PC-3 (cell line): ENCODE measurements at regions not wholly inside any gene's neighbourhood (a gene's known extent, or its start where the extent isn't known, plus 50 kb on each side); places are given as distances from the start of the nearest gene placed in this dataset.
"Not testable (repeated sequence)": the region's sequence is repeated elsewhere in the genome, so short reads cannot be mapped to it uniquely, and the experiment has no call there.

ENCODE experiments used
- ATAC-seq: fragments of 200-7000 bp; cut with Tn5 transposase; 2 replicates; pipeline ENCODE4 v1.9.1; 2020; ENCODE audit warnings: mild to moderate bottlenecking, moderate library complexity
- BruUV-seq: library from RNA; stranded (reverse); fragments of 400-500 nt; replicated peaks from 2 replicates; lab custom pipeline; 2021; lab: Mats Ljungman, UMichigan
- CTCF ChIA-PET: fragments of 300-600 bp; sonication (Branson Sonifier 250); formaldehyde crosslinking; loops from one replicate; lab custom pipeline; 2022; ENCODE audit warnings: antibody characterized with exemption; lab: Charles Lee
- POLR2A ChIA-PET: fragments of 300-600 bp; sonication (Branson Sonifier 250); formaldehyde crosslinking; loops from one replicate; lab custom pipeline; 2022; ENCODE audit warnings: antibody characterized with exemption; ENCODE audit not compliant: unreplicated experiment; lab: Charles Lee
- DNase-seq: peaks from one replicate; pipeline ENCODE4 v3.0.0-alpha.2; 2015
- H2AFZ ChIP-seq: fragments of 300-600 bp; sonication (generic); 2 replicates; pipeline ENCODE4 v1.6.0; 2016; ENCODE audit warnings: antibody characterized with exemption, low read length
- H3F3A ChIP-seq: fragments of 300-600 bp; sonication (generic); one replicate; pipeline ENCODE4 v1.6.0; 2017; ENCODE audit warnings: antibody characterized with exemption, low read length, control low read depth, mild to moderate bottlenecking; ENCODE audit not compliant: unreplicated experiment
- H3K27ac ChIP-seq: fragments of 300-600 bp; sonication (generic); 2 replicates; pipeline ENCODE4 v1.5.1; 2016; ENCODE audit warnings: mild to moderate bottlenecking, low read length
- H3K27me3 ChIP-seq: fragments of 300-600 bp; sonication (generic); 2 replicates; pipeline ENCODE4 v1.6.1; 2016; ENCODE audit warnings: low read length, mixed read lengths
- H3K36me3 ChIP-seq: fragments of 300-600 bp; sonication (generic); 2 replicates; pipeline ENCODE4 v1.6.1; 2016; ENCODE audit warnings: low read depth, mixed run types, low read length, mixed read lengths
- H3K4me1 ChIP-seq: fragments of 300-600 bp; sonication (generic); 2 replicates; pipeline ENCODE4 v1.5.1; 2016; ENCODE audit warnings: low read length; ENCODE audit not compliant: insufficient read depth
- H3K4me2 ChIP-seq: fragments of 300-600 bp; sonication (generic); 2 replicates; pipeline ENCODE4 v1.6.0; 2016; ENCODE audit warnings: low read length
- H3K4me3 ChIP-seq: fragments of 300-600 bp; sonication (generic); 2 replicates; pipeline ENCODE4 v1.5.1; 2016; ENCODE audit warnings: mild to moderate bottlenecking, low read length, mixed read lengths
- H3K79me2 ChIP-seq: fragments of 300-600 bp; sonication (generic); 2 replicates; pipeline ENCODE4 v1.6.1; 2017; ENCODE audit warnings: low read length, mixed read lengths
- H3K9ac ChIP-seq: fragments of 300-600 bp; sonication (generic); 2 replicates; pipeline ENCODE4 v1.6.0; 2016; ENCODE audit warnings: mild to moderate bottlenecking, low read length
- H3K9me2 ChIP-seq: fragments of 300-600 bp; sonication (generic); replicated peaks from 2 replicates; pipeline ENCODE4 v1.6.1; 2016; ENCODE audit warnings: mixed run types, low read length, mixed read lengths
- H3K9me3 ChIP-seq: fragments of 300-600 bp; sonication (generic); 2 replicates; pipeline ENCODE4 v1.6.1; 2016; ENCODE audit warnings: low read length, mixed read lengths
- H4K20me1 ChIP-seq: fragments of 300-600 bp; sonication (generic); 2 replicates; pipeline ENCODE4 v1.6.1; 2016; ENCODE audit warnings: low read length, mixed read lengths
- EZH2 ChIP-seq: fragments of 300-600 bp; sonication (generic); IDR thresholded peaks from one replicate; pipeline ENCODE4 v1.6.1; 2017; ENCODE audit warnings: antibody characterized with exemption, mild to moderate bottlenecking, low read length; ENCODE audit not compliant: unreplicated experiment
- EZH2phosphoT487 ChIP-seq: fragments of 300-600 bp; sonication (generic); IDR thresholded peaks from 2 replicates; pipeline ENCODE4 v1.6.1; 2018; ENCODE audit warnings: mild to moderate bottlenecking, antibody characterized with exemption, low read length, borderline replicate concordance
- intact Hi-C: fragments of 100-400 bp; cut with micrococcal nuclease; formaldehyde crosslinking; loops from 2 replicates; pipeline ENCODE4 v1.9.0; 2023
- TF ChIP-seq, protein P1 (sequence below): fragments of 300-600 bp; sonication (generic); conservative IDR thresholded peaks from 2 replicates; pipeline ENCODE4 v1.5.1; 2017; ENCODE audit warnings: antibody characterized with exemption, low read depth, mild to moderate bottlenecking, low read length

DNA sequence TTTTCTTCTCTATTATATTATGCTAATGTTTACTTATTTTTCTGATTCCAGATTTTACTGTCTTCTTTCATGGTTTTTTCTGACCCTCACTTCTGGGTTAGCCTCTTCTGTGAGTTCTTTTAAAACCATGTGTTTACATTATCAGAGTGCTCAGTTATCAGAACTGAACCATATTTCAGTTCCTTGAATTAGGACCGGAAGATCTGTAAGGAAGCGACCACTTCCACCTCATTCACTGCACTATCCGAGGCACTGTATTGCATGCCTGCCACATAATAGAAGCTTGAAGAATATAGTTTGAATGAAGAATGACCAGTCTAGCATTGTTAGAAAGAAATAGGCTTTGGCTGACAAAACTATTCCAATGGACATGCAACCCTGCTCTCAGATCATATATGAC, 281.0 kb upstream of the DEPDC1 start:
- H3K9me3 ChIP-seq, result no peaks in the 10 kb centered on the region
- no peak for ATAC-seq
- ChIA-PET POLR2A (no interaction called here), CTCF (no interaction called here)
- H3K9me2 ChIP-seq, result no peaks in the 10 kb centered on the region
- H3K4me1 ChIP-seq, result no peaks in the 10 kb centered on the region
- intact Hi-C loops, result no loop called here
- DNase-seq, result no peak
- H2AFZ ChIP-seq, result no peak overlapping the region
- TF ChIP-seq EZH2phosphoT487, result no peak
- TF ChIP-seq, protein P1, sequence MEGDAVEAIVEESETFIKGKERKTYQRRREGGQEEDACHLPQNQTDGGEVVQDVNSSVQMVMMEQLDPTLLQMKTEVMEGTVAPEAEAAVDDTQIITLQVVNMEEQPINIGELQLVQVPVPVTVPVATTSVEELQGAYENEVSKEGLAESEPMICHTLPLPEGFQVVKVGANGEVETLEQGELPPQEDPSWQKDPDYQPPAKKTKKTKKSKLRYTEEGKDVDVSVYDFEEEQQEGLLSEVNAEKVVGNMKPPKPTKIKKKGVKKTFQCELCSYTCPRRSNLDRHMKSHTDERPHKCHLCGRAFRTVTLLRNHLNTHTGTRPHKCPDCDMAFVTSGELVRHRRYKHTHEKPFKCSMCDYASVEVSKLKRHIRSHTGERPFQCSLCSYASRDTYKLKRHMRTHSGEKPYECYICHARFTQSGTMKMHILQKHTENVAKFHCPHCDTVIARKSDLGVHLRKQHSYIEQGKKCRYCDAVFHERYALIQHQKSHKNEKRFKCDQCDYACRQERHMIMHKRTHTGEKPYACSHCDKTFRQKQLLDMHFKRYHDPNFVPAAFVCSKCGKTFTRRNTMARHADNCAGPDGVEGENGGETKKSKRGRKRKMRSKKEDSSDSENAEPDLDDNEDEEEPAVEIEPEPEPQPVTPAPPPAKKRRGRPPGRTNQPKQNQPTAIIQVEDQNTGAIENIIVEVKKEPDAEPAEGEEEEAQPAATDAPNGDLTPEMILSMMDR, result no peak
- no peak for TF ChIP-seq EZH2
- no peak overlapping the region for H3K27ac ChIP-seq
- H3F3A ChIP-seq, result no peaks in the 10 kb centered on the region
- H3K9ac ChIP-seq, result no peak overlapping the region
- no peaks in the 10 kb centered on the region for H3K36me3 ChIP-seq
- no peaks in the 10 kb centered on the region; the same call in none of the 2 replicates for H3K27me3 ChIP-seq
- H3K4me2 ChIP-seq, result no peak overlapping the region
- H3K79me2 ChIP-seq, result no peaks in the 10 kb centered on the region
- no TSS peak for BruUV-seq
- H3K4me3 ChIP-seq, result no peak overlapping the region
- no peaks in the 10 kb centered on the region for H4K20me1 ChIP-seq

GRCh38 chr1:68779841-68780240, 283.0 kb upstream of the DEPDC1 start:
- H3K4me1 ChIP-seq, H3K36me3 ChIP-seq, H4K20me1 ChIP-seq, POLR2A ChIA-PET, CTCF ChIA-PET, intact Hi-C loops, H3F3A ChIP-seq, H2AFZ ChIP-seq, H3K9ac ChIP-seq, H3K4me3 ChIP-seq, ATAC-seq, DNase-seq, H3K9me2 ChIP-seq, H3K9me3 ChIP-seq, H3K27ac ChIP-seq, H3K79me2 ChIP-seq, H3K27me3 ChIP-seq, BruUV-seq, H3K4me2 ChIP-seq: not testable (repeated sequence)

DNA sequence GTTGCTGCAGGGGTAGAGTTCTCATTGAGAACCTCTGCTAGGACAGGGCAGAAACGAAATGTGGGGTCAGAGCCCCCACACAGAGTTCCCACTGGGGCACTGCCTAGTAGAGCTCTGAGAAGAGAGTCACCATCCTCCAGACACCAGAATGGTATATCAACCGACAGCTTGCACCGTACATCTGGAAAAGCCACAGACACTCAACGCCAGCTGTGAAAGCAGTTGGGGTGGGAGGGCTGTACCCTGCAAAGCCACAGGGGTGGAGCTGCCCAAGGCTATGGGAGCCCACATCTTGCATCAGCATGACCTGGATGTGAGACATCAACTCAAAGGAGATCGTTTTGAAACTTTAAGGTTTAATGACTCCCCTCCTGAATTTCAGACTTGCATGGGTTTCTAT, 284.0 kb upstream of the DEPDC1 start:
- Histone ChIP-seq H4K20me1 (no peaks in the 10 kb centered on the region), H3F3A (no peaks in the 10 kb centered on the region), H3K9me3 (no peaks in the 10 kb centered on the region), H3K36me3 (no peaks in the 10 kb centered on the region), H3K27ac (no peak overlapping the region), H3K4me1 (no peaks in the 10 kb centered on the region), H3K4me3 (no peak overlapping the region), H3K4me2 (no peak overlapping the region), H2AFZ (no peak overlapping the region), H3K9me2 (no peaks in the 10 kb centered on the region), H3K9ac (no peak overlapping the region), H3K27me3 (no peaks in the 10 kb centered on the region), H3K79me2 (no peaks in the 10 kb centered on the region)
- DNase-seq (no peak), ATAC-seq (no peak)
- TF ChIP-seq, protein P1, result no peak
- TF ChIP-seq EZH2phosphoT487, result no peak
- TF ChIP-seq EZH2, result no peak
- BruUV-seq, result no TSS peak
- intact Hi-C loops, result no loop called here
- POLR2A ChIA-PET, result no interaction called here
- CTCF ChIA-PET, result no interaction called here
